NCI-H2196 (cell line): ENCODE measurements at regions not wholly inside any gene's neighbourhood (a gene's known extent, or its start where the extent isn't known, plus 50 kb on each side); places are given as distances from the start of the nearest gene placed in this dataset.

Experiments used
- DNase-seq: peaks from one replicate; lab custom pipeline; 2025; ENCODE audit not compliant: unreplicated experiment; lab: John Stamatoyannopoulos, UW

DNA sequence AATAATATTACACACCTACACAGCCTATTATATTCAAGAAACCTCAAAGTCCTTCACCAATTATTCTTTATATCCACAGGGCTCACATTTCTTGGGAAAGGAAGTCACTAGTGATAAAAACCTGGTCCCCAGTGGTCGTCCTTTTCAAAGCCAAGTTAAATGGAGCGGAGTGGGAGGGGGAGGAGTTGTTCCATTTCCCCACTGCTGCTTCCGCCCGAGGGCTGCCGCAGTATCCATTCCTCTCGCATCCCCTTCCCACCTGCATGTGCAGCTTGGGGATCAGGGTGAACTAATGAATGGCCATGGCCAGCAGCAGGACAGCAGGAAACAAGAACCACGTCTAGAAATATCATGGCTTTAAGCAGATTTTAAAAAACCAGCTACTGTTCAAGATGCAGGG is 76.4 kb upstream of the SEMA6D start:
- DNase-seq = no peak

DNA sequence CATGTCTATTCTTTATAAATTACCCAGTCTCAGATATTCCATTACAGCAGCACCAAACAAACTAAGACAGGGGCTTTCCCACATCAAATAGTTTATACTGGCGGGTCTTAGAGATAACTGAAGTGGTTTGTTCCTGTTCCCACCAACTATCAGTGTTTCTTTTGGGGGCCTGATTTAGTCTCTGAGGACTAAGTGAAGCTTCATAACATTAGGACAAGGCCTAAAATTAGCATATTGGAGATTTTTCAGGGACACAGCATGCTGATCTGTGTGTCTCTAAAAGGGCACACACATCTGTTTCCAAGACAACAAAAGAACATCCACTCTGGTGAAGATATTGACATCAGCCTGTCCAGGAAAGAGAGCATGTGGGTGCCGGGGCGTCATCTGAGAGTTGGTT is 72.6 kb upstream of the SEMA6D start:
- DNase-seq = no peak

GRCh38 chr15:47650564-47650963 is 66.7 kb upstream of the SEMA6D start:
- DNase-seq = no peak

DNA sequence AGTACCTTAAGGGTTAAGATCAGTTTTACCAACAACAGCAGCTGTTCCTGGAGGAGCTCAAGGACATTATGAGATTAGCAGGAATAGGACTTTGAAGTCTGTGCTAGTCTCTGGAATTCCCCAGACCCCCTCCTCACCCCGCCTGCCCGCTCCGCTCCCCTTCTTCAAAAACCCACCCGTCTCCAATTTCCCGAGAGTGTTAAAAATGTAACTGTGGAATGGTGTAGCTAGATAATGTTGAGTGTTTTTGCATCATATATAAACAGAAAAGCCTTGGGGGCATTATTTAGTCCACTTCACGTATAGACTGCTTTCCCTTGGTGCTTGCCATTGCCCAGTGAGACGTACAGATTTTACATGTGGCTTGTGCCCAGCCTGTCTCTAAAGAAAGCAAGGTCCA is 65.0 kb upstream of the SEMA6D start:
- DNase-seq = no peak

- DNase-seq = no peak
Observed at GRCh38 chr15:47652844-47653243, 64.5 kb upstream of the SEMA6D start.

GRCh38 chr15:47661661-47662180 is 55.6 kb upstream of the SEMA6D start:
- DNase-seq = no peak

DNA sequence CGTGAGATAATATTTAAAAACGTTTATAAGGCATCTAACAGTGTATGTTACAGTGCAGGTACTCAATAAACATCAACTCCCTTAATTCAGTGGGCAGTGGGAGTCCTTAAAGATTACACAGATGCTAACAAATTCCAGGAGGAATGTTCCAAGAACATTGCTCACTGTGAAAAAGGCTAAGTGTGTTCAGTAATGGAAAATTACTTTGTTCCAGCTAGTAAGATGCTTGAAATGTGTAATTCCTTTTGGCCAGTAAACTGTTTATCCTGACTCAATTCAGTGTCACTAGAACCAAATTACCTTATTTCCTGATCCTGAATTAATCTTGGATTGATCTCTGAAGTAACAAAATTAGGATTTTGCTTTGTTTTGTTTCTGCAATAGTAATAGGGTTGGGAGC is 54.2 kb upstream of the SEMA6D start:
- DNase-seq = no peak
